Mesodermal cell (in vitro differentiated cells): ENCODE measurements at regions not wholly inside any gene's neighbourhood (a gene's known extent, or its start where the extent isn't known, plus 50 kb on each side); places are given as distances from the start of the nearest gene placed in this dataset.

ENCODE experiments used
- H3K27ac ChIP-seq: 2 replicates; pipeline ENCODE4 v1.7.0; 2013; ENCODE audit warnings: mild to moderate bottlenecking, low read depth, low read length, moderate library complexity; ENCODE audit not compliant: severe bottlenecking
- H3K36me3 ChIP-seq: 2 replicates; pipeline ENCODE4 v1.7.1; 2013; ENCODE audit warnings: mild to moderate bottlenecking, low read length, moderate library complexity; ENCODE audit not compliant: control insufficient read depth, insufficient read depth
- H3K4me1 ChIP-seq: one replicate; pipeline ENCODE4 v1.7.1; 2013; ENCODE audit warnings: mild to moderate bottlenecking, low read length; ENCODE audit not compliant: insufficient read depth, control insufficient read depth, poor library complexity, severe bottlenecking
- H3K4me3 ChIP-seq: 2 replicates; pipeline ENCODE4 v1.7.0; 2013; ENCODE audit warnings: low read length, control low read depth, mild to moderate bottlenecking; ENCODE audit not compliant: insufficient read depth, poor library complexity, severe bottlenecking; ENCODE audit errors: extremely low read depth
- H3K9me3 ChIP-seq: 2 replicates; pipeline ENCODE4 v1.7.1; 2013; ENCODE audit warnings: mild to moderate bottlenecking, low read length, moderate library complexity; ENCODE audit not compliant: control insufficient read depth
- WGBS, 2 experiments: methylation state at CpG; one replicate each; pipeline ENCODE4 v1.1.5; 2013; ENCODE audit warnings: missing lambda C conversion rate in 2 of 2; ENCODE audit not compliant: insufficient coverage in 2 of 2; 5-methylcytosine and 5-hydroxymethylcytosine counted together

- Histone ChIP-seq H3K4me1 (no peaks in the 10 kb centered on the region), H3K27ac (no peak overlapping the region), H3K36me3 (no peaks in the 10 kb centered on the region), H3K9me3 (no peaks in the 10 kb centered on the region), H3K4me3 (no peak overlapping the region)
- 59% methylated on average over 2 of the region's 2 CpGs; no CpG with 5 or more reads in 1 of the 2 experiments for WGBS, 2 experiments
Measured at GRCh38 chr11:92698742-92699141, 270.7 kb upstream of the MTNR1B start.

DNA sequence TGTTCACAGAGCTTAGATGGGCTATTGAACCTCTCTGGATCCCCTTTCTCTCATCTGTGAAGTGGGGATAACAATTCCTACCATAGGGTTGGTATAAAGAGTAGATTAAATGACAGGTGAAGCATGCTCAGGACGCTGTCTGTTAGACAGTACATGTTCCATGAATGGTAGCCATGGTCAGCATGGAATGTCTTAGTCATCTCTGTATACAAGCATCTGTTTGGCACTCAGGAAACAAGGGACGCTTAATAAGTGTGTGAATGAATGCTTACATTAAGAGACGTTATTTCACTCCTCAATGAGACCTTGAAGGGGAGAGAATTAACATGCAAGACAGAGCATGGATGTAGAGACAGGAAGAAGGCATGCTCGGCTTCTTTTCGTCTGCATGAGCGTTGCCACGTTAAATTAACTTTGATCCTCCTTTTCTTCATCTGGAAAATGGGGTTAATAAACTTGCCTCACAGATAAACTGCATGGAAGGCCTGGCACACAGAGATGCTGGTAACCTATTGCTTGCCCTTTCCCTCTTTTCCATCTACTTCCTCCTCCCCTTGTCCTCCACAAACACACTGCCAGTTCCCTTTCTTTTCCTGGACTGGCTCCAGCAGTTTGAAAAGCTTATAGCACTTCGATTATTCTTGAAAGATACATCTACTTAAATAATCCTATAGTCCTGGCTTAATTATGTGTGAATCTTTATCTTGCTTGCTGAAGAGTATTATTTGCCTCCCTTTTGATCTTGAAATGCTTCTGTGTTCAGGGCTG lies 267.2 kb upstream of the MTNR1B start:
- Histone ChIP-seq H3K27ac (no peak overlapping the region), H3K9me3 (no peaks in the 10 kb centered on the region), H3K36me3 (no peaks in the 10 kb centered on the region), H3K4me1 (peaks cover 3% of the 10 kb centered on the region), H3K4me3 (no peak overlapping the region)
- 92 to 96% methylated on average over 4 to 7 of the region's 8 CpGs for WGBS, 2 experiments

DNA sequence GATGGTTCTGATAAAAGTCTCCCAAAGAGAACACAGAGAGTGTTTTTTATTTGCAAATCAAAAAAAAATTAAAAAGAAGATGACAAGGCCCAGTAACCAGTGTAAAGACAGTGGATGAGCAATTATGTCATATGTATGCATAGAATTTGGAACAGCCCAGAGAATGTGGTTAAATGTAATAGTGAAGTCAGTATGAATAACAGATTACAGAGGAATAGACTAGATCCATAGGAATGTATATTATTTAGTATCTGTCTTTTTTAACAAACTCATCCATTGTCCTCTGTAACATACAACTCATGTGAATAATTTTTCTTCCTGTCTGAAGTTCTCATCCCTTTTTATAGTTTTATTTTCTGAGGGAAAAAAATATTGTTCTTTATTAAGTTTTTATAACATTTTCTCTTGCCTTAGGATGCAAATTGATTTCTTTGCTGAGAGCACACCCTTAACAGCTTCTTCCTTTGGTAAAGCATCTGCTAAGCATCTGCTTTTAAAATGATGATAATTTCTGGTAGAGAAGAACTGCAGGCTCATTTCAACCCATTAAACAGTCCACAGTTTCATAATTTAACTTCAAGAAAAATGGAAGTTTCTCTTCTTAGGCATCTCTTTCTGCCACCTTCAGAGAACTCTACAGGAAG lies 266.5 kb upstream of the MTNR1B start:
- Histone ChIP-seq H3K9me3 (no peaks in the 10 kb centered on the region), H3K27ac (no peak overlapping the region), H3K4me1 (peaks cover 4% of the 10 kb centered on the region), H3K4me3 (no peak overlapping the region), H3K36me3 (no peaks in the 10 kb centered on the region)

DNA sequence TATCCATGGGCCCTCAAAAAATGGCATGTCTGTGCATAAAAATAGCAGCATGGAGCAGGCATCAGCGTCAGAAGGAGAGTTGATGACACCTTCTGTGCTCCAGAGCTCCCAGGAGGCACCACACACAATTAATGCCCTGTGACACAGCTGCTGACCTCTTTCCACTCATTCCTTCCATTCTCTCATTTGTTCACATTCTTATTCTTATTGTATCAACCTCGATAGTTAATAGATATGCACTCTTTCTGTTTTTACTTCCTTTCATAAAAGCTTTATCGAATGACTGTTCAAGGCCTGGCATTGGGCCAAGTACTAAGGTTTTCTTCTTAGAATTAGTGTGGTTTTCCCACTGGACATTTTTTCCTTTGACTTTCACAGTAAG lies 266.0 kb upstream of the MTNR1B start:
- no peak overlapping the region for H3K27ac ChIP-seq
- H3K36me3 ChIP-seq, result no peaks in the 10 kb centered on the region
- H3K9me3 ChIP-seq, result no peaks in the 10 kb centered on the region
- 87 to 100% methylated on average over 2 of the region's 3 CpGs for WGBS, 2 experiments
- H3K4me3 ChIP-seq, result no peak overlapping the region
- peaks cover 4% of the 10 kb centered on the region for H3K4me1 ChIP-seq

DNA sequence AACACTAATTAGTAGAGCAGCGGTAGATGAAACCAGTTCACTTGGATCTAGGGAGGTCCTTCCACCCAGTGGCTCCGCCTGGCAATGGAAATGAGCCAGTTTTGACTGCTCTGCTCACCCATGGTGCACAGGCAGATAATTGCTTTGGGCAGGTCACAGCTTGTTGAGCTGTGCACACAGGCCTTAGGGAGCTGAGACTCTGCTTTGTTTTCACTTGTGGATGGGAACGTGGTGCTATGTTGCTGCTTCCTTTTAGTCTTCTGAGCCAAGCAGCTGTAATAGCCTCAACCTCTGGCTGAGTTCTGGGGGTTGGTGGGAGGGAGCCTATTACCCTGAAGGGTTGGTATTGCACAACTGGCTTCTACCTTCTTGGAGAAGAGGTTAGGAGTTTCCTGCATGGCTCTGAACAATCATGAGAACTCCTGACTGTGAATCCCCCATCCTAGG lies 262.3 kb upstream of the MTNR1B start:
- peaks cover 4% of the 10 kb centered on the region for H3K4me1 ChIP-seq
- no peak overlapping the region for H3K27ac ChIP-seq
- H3K9me3 ChIP-seq, result no peaks in the 10 kb centered on the region
- WGBS, 2 experiments, result 76 to 90% methylated on average over 3 of the region's 3 CpGs
- H3K36me3 ChIP-seq, result no peaks in the 10 kb centered on the region
- no peak overlapping the region for H3K4me3 ChIP-seq

DNA sequence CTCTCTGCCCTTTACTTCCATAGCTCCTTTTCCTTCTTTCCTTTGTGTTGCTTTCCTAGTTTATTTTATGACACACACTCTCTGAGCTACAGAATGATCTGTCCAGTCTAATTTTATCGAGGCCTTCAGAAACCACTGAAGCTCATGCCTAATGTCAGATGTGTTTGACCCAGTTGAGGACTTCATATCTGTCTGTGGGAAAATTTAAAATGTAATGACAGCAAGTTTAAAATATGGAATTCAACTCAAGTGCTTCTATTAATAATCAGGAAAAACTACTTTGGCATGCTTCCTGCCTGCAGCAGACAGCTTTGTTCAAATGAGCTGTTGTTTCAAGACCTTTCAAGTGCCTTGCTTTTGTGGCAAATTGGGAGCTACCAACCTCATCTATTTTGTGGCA lies 261.8 kb upstream of the MTNR1B start:
- no peak overlapping the region for H3K27ac ChIP-seq
- H3K4me1 ChIP-seq, result peaks cover 4% of the 10 kb centered on the region
- no peaks in the 10 kb centered on the region for H3K36me3 ChIP-seq
- H3K4me3 ChIP-seq, result no peak overlapping the region
- no peaks in the 10 kb centered on the region for H3K9me3 ChIP-seq
- 83 to 100% methylated on average over 1 of the region's 1 CpG for WGBS, 2 experiments

GRCh38 chr11:92709329-92709728 lies 260.1 kb upstream of the MTNR1B start:
- peaks cover 4% of the 10 kb centered on the region for H3K4me1 ChIP-seq
- no peak overlapping the region for H3K27ac ChIP-seq
- H3K36me3 ChIP-seq, result no peaks in the 10 kb centered on the region
- H3K9me3 ChIP-seq, result no peaks in the 10 kb centered on the region
- WGBS, 2 experiments, result 88 to 91% methylated on average over 1 to 2 of the region's 4 CpGs
- no peak overlapping the region for H3K4me3 ChIP-seq

DNA sequence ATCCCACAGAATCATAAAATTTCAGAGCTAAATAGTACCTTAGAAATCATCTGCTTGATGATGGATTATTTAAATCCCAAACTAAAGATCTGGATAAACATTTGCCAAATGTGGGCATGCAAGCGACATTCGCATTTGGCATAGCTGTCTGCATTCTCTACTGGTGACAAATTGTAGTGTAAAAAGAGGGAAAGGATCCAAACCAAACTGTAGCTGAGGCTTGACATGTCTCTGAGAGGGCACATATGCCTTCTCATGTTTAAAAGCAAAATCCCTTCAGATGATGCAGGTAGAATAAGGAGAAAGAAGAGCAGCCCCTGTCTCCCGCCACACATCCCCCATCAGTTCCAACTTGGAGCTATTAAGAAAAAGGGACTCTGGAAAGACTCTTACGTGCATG lies 257.5 kb upstream of the MTNR1B start:
- H3K4me3 ChIP-seq, result no peak overlapping the region
- H3K27ac ChIP-seq, result no peak overlapping the region
- H3K4me1 ChIP-seq, result peaks cover 4% of the 10 kb centered on the region
- H3K36me3 ChIP-seq, result no peaks in the 10 kb centered on the region
- WGBS, 2 experiments, result 83% methylated on average over 2 of the region's 4 CpGs; no CpG with 5 or more reads in 1 of the 2 experiments
- H3K9me3 ChIP-seq, result no peaks in the 10 kb centered on the region

DNA sequence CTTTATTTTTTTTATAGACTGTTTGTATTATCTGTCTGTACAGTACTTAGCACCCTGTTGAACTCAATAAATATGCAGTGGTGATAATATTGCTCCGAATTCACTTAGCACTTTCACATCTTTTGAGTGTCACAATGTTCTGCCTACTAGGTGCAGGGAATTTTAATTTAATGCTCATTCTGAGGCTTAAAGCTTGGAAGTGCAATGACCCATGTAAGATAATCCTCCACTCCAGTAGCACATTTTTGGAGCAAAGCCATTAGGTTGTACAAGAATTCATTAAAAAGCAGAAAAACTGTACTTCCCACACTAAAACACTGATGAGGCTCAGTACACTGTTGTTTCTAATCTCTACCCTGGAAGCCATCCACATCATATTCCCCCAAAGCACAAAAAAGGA lies 255.3 kb upstream of the MTNR1B start:
- H3K9me3 ChIP-seq, result no peaks in the 10 kb centered on the region
- no peaks in the 10 kb centered on the region for H3K36me3 ChIP-seq
- H3K4me1 ChIP-seq, result no peaks in the 10 kb centered on the region
- no CpG with 5 or more reads among the region's 1 CpG for WGBS, 2 experiments
- no peak overlapping the region for H3K4me3 ChIP-seq
- no peak overlapping the region for H3K27ac ChIP-seq

DNA sequence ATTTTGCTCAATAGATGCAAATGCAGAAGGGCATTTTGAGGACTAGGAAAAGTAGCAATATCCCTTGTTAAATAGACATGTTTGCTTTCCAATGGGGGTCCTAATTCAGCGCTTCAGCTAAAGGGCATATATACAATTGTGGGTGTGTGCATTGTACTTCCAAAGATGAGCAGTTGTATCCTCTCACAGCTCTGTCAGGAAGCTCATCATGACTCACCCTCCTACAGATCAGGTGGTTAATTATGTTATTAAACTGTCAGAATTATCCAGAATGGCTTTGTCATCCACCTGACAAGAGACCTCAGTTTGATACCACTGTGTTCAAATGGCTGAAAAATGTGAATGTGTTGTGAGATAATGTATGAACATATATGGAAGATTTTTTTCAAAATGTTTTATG lies 252.2 kb upstream of the MTNR1B start:
- no peaks in the 10 kb centered on the region for H3K9me3 ChIP-seq
- no peak overlapping the region for H3K27ac ChIP-seq
- H3K36me3 ChIP-seq, result no peaks in the 10 kb centered on the region
- H3K4me1 ChIP-seq, result no peaks in the 10 kb centered on the region
- no CpG with 5 or more reads among the region's 1 CpG for WGBS, 2 experiments
- no peak overlapping the region for H3K4me3 ChIP-seq

GRCh38 chr11:92720385-92720784 lies 249.1 kb upstream of the MTNR1B start:
- 80% methylated on average over 1 of the region's 3 CpGs; no CpG with 5 or more reads in 1 of the 2 experiments for WGBS, 2 experiments
- H3K4me1 ChIP-seq, result no peaks in the 10 kb centered on the region
- no peaks in the 10 kb centered on the region for H3K36me3 ChIP-seq
- H3K27ac ChIP-seq, result no peak overlapping the region
- H3K4me3 ChIP-seq, result no peak overlapping the region
- no peaks in the 10 kb centered on the region for H3K9me3 ChIP-seq
